Renal cortical epithelial cell (primary cell): ENCODE measurements at regions not wholly inside any gene's neighbourhood (a gene's known extent, or its start where the extent isn't known, plus 50 kb on each side); places are given as distances from the start of the nearest gene placed in this dataset.
"Not testable (repeated sequence)": the region's sequence is repeated elsewhere in the genome, so short reads cannot be mapped to it uniquely, and the experiment has no call there.

Source experiments
- DNase-seq: peaks from one replicate; pipeline ENCODE4 v3.0.0-alpha.2; 2011; ENCODE audit warnings: low read depth

DNA sequence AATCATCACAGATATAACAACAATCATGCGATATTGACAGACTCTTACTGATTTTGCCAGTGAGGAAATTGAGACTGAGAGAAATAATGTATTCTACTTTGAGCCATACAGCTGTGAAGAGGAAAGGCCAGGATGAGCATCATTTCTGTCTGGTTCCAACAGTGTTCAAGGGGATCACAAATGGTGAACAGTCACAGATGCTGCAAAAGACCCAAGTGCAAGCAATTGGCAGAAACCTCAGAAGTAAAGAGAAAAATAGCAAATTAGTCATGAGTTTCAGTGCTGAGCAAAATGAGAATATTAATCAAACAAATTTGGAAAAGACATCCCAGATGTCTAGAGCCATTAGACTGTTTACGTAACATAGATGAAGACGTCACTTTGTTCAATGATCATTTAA lies 114.1 kb downstream of the RAB38 start:
- DNase-seq: no peak

- peak; percentile 91 for DNase-seq
Measured at GRCh38 chr11:88059326-88059725, 115.9 kb downstream of the RAB38 start.

- peak; percentile 23 for DNase-seq
Measured at GRCh38 chr11:88051396-88051795, 123.8 kb downstream of the RAB38 start.

GRCh38 chr11:88050247-88050646 lies 125.0 kb downstream of the RAB38 start:
- DNase-seq: no peak

DNA sequence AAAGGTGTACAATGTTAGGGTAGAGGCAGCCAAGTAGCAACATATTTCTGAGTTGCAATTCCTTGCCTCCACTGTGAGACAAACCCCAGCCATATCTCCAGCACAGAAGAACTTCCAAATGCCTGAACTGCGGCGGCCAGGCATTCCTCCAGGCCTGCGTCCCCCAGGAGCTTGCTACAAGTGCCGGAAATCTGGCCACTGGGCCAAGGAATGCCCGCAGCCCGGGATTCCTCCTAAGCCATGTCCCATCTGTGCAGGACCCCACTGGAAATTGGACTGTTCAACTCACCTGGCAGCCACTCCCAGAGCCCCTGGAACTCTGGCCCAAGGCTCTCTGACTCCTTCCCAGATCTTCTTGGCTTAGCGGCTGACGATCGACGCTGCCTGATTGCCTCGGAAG lies 130.0 kb downstream of the RAB38 start:
- not testable (repeated sequence) for DNase-seq

DNA sequence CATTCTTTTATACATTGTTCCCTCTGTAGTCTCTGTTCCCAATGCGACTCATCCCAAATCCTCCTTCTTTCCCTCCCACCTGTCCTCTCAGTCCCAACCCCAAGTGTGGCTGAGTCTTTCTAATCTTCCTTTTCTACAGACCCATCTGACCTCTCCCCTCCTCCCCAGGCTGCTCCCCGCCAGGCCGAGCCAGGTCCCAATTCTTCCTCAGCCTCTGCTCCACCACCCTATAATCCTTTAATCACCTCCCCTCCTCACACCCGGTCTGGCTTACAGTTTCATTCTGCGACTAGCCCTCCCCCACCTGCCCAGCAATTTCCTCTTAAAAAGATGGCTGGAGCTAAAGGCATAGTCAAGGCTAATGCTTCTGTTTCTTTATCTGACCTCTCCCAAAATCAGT lies 130.6 kb downstream of the RAB38 start:
- DNase-seq: not testable (repeated sequence)

DNA sequence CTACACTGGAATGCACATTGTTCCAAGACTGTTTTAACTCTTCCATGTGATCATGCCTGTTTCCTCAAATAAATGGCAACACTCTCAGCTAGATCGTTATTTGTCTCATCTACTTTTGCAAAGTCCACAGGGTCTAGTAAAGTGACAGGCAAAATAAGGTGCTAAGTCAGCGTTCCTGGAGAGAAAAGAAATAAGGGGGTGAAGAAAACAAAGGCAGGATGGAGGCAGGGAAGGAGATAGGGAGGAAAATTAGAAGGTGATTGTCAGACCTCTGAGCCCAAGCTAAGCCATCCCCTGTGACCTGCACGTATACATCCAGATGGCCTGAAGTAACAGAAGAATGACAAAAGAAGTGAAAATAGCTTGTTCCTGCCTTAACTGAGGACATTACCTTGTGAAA lies 132.1 kb downstream of the RAB38 start:
- no peak for DNase-seq

DNA sequence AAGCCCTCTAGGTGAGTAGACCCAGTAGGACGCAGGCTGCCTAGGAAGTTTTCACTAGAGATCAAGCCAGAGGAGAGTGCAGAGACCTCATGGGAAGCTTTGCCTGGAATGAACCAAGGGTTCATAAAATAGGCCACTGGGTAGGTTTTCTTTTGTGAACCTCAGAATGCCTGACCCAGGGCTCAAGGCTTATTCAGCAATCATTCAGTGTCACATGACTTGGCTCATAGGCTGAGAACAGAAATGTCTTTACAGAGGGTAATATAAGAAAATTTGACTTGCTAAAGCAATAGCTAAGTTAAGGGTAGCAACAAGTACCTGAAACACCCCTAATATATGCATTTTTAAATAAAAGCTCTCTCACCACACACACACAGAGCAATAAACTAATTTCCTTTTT lies 132.6 kb downstream of the RAB38 start:
- peak; percentile 33 for DNase-seq

DNA sequence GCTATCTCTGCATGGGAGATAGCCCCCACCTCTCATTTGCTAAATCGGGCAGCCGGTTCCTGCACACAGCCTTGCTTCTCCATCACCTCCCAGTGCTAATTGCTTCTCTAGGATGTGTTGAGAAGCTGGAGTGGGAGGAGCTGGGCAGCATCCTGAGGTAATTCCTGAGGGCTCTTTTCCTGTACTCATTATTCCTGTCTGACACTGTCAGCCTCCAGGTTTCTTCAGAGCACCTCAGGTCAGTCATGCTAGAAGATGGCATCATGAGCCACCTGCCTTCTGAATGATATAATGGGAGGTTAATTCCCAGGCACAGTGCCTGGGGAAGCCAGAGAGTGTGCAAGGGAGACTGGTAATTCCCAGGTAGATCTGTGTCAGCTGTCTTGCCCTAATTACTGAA lies 133.0 kb downstream of the RAB38 start:
- DNase-seq: no peak

- no peak for DNase-seq
Measured at GRCh38 chr11:88041679-88042078, 133.6 kb downstream of the RAB38 start.

GRCh38 chr11:88040148-88040496 lies 135.1 kb downstream of the RAB38 start:
- DNase-seq: no peak

DNA sequence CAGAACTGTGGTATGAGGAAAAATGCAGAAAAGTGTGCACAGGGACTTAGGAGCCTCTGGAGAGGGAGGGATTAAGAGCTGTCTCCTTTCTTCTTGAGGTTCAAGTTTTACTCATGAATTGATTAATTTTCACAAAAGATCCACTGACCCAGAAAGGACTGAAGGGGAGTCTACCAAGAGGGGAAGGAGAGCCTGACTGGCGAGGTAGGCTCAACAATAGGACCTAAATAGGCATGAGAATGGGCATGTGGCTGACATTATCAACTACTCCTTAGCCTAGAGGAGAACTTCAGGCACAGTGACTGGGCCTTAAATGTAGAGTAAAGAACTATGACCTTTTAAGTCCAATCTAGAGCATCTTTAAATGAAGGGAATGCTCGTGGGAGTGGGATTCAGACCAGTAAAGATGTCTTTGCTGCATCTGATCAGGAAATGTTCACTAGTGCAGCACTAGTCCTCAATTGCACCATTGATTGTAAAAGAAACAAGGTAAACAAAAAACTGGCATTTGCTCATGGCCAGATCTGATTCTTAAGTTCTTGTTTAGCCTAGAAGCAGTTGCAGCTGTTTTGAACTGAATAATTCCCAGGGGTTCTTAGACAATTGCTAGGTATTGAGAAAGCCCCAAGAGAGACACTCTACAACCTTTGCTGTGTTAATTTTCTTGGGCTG lies 135.6 kb downstream of the RAB38 start:
- DNase-seq: no peak

DNA sequence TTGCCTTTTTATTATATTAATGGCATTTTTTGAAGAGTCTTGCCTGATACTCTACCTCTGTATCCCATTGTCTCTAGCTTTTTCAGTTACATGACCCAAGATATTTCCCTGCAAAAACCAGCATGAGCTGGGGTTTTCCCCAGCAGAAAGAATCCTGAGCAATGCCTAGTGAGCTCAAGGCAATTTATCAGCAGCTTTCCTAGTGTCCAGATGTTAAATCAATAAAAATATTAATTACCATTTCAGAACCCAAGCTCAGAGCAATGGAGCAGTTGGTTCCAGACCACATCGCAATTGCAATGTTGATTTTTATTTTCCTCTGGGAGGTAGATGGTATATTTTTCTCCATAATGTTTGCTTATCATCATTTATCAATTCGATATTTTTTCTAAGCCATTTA lies 137.2 kb downstream of the RAB38 start:
- no peak for DNase-seq

- DNase-seq: no peak
Measured at GRCh38 chr11:88036701-88037100, 138.5 kb downstream of the RAB38 start.

DNA sequence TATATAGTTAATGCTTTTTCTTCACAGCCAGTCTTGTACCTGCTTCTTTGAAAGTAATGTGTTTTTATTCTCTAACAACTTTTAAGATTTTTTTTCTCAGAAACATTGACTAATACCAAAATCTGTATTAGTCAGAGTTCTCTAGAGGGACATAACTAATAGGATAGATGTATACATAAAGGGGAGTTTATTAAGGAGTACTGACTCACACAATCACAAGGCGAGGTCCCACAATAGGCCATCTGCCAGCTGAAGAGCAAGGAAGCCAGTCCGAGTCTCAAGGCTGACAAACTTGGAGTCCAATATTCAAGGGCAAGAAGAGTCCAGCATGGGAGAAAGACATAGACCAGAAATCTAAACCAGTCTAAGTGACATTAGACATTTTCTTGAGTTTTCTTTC lies 140.0 kb downstream of the RAB38 start:
- no peak for DNase-seq

DNA sequence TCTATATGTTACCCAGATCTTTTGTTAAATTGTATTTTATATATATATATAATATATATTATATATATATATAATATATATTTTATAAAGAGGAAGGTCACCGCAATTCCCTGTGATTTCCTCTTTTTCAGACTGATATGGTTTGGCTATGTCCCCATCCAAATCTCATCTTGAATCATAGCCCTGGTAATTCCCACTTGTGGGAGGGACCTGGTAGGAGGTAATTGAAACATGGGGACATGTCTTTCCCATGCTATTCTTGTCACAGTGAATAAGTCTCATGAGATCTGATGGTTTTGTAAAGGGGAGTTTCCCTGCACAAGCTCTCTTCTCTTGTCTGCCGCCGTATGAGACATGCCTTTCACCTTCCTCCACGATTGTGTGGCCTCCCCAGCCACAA lies 157.6 kb downstream of the RAB38 start:
- no peak for DNase-seq

- peak; percentile 88 for DNase-seq
Measured at GRCh38 chr11:88016392-88017170, 158.7 kb downstream of the RAB38 start.

- DNase-seq: no peak
Measured at GRCh38 chr11:88015170-88015569, 160.1 kb downstream of the RAB38 start.

DNA sequence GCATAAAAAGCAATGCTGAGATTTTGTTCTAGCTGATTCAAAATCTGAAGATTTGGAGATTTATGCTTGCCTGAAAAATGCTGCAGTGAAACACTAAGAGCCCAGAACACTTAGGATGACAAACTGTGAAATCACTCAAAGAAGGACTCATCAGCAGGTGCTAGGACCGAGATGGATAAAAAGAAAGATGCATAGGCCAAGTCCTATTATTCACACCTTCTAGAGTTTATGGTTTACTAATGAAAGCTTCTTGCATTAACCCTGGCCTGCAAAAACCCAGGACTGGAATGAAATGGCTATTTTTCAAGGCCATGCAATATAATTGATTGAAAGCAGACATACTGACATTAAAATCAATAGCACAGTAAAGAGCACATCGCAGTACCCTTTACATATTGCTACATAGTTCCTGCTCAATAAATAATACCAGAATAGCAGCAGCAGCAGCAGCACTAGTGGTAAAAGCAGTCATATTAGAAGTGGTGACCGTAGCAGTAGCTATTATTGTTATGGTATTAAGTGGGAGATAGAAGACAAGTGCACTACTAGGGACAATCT lies 161.7 kb downstream of the RAB38 start:
- no peak for DNase-seq

DNA sequence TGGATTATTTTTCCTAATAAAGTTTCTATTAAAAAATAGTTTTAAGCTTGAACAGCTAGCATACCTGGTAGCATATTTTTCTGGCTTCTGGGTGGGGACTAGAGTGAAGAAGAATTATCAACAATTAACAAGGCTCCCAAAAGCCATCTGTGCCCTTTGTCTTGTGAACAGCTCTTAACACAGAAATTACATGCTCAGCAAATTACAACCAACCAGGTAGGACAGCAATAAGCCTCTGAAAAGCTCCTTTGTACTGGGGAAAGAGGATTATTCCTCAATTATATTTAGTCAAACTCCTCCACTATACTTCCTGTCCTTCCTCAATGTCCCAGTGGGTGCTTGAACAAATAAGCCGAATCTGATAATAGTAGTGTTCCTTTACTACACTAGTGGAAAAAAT lies 162.8 kb downstream of the RAB38 start:
- no peak for DNase-seq

DNA sequence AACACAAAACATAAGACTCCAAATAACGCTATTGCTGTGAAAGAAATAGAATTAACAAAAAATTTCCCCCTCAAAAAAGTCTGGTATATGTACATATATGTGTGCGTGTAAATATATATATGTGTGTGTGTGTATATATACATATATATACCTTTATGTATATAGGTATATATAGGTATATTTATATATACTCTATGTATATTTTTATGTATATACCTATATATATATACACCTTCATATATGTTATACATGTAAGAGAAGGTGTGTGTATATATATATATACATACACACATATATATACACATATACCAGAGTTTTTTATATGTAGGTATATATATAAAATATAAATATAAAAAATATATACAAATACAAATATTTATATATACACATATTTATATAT lies 199.2 kb downstream of the RAB38 start:
- DNase-seq: no peak

GRCh38 chr11:87974797-87975196 lies 200.4 kb downstream of the RAB38 start:
- no peak for DNase-seq

DNA sequence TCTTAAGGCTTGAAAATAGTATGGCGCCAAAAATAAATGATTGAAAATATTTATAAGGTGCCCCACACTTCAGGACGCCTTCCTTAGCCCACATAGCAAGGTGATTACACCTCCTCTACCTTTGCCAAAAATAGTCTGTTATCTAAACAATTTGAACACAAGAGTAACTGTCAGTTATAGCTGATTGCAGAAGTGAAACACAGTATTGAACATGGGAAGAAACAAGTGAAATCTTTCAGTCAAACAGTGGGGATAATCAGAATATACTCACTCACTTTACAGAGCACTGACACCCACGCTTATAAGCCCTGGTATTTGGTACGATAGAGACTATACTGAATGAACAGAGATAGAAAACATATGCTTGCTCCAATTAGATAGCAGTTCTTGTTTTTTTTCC lies 203.1 kb downstream of the RAB38 start:
- DNase-seq: no peak
